Spleen (tissue), 7 donors: ENCODE measurements at regions not wholly inside any gene's neighbourhood (a gene's known extent, or its start where the extent isn't known, plus 50 kb on each side); places are given as distances from the start of the nearest gene placed in this dataset.

Experiments
- POLR2A ChIP-seq, 3 donors: fragments of 450-650 bp; IDR thresholded peaks; one replicate each; pipeline ENCODE4 v1.5.1; 2017; ENCODE audit warnings: antibody characterized with exemption in 3 of 3, mild to moderate bottlenecking in 1 of 3
- POLR2AphosphoS5 ChIP-seq, 3 donors: sonication (generic); formaldehyde crosslinking; IDR thresholded peaks; one replicate each; pipeline ENCODE4 v1.5.1; 2017; ENCODE audit warnings: antibody characterized with exemption in 3 of 3
- TF ChIP-seq, protein P1 (sequence below), 11 experiments: fragments of 200-600 bp in 7 of 11; fragments of 450-650 bp in 4 of 11; sonication (generic) in 4 of 11; IDR thresholded peaks in 8 of 11; conservative IDR thresholded peaks in 3 of 11; 1 replicate in 7 of 11; 2 replicates in 4 of 11; pipeline versions ENCODE4 v1.4.0 to v1.8.0; 2016 to 2021; ENCODE audit warnings: antibody characterized with exemption in 11 of 11, inconsistent platforms in 4 of 11, mild to moderate bottlenecking in 1 of 11
- donor health status: DM: no; HTN: no; CAD: no; lungs with moderate emphysema.
- donor health status: DM: no; HTN: no; CAD: no.
- donor health status: DM: no; HTN: no; CAD: no.

DNA sequence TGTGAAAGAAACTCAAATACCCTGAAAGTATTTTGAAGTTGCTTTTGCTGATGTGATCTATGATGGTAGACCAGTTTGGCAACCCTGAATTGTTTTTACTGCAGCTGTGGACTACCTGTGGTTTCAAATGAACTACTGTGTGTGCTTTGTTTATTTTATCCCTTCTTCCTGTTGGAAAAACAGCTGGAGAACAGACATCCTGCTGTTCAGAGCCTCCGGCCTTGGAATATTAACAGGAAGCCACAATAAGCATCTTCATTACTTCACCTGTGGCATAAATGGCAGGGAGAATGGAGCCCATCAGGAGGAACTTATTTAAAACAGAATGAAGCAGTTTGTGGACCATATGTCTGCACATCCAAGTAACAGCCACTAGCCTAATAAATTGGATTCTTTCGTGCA lies 104.8 kb downstream of the DUSP6 start:
- TF ChIP-seq, protein P1, sequence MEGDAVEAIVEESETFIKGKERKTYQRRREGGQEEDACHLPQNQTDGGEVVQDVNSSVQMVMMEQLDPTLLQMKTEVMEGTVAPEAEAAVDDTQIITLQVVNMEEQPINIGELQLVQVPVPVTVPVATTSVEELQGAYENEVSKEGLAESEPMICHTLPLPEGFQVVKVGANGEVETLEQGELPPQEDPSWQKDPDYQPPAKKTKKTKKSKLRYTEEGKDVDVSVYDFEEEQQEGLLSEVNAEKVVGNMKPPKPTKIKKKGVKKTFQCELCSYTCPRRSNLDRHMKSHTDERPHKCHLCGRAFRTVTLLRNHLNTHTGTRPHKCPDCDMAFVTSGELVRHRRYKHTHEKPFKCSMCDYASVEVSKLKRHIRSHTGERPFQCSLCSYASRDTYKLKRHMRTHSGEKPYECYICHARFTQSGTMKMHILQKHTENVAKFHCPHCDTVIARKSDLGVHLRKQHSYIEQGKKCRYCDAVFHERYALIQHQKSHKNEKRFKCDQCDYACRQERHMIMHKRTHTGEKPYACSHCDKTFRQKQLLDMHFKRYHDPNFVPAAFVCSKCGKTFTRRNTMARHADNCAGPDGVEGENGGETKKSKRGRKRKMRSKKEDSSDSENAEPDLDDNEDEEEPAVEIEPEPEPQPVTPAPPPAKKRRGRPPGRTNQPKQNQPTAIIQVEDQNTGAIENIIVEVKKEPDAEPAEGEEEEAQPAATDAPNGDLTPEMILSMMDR (IDR thresholded peaks at IDR 0.05 in 8 of 11, conservative IDR thresholded peaks at IDR 0.05 in 3 of 11) = no peak
- no peak for TF ChIP-seq POLR2A (IDR thresholded peaks at IDR 0.05)
- no peak for TF ChIP-seq POLR2AphosphoS5 (IDR thresholded peaks at IDR 0.05)
